ENCODE measurements at regions not wholly inside any gene's neighbourhood (a gene's known extent, or its start where the extent isn't known, plus 50 kb on each side); places are given as distances from the start of the nearest gene placed in this dataset.

DNA sequence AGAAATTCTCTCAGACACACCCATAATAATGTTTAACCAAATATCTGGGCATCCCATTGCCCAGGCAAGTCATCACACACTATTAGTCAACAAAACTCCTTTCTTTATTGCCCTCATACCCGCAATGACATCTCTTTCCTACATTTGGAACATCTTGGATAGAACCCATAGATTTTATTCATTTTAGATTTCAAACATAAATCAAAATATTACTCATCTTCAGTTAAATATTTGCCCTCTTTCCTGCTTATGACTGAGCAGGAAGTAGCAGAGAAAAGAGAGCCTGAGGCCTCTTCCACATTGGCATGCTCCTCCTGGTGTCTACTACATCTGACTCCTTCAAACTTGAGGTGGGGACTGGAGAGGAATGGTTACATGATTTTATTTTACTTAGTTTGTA lies 592.0 kb downstream of the CHSY3 start:
- DNase-seq (ENCODE audit: extremely low read depth, low read depth): no peak
- TF ChIP-seq, protein P1, sequence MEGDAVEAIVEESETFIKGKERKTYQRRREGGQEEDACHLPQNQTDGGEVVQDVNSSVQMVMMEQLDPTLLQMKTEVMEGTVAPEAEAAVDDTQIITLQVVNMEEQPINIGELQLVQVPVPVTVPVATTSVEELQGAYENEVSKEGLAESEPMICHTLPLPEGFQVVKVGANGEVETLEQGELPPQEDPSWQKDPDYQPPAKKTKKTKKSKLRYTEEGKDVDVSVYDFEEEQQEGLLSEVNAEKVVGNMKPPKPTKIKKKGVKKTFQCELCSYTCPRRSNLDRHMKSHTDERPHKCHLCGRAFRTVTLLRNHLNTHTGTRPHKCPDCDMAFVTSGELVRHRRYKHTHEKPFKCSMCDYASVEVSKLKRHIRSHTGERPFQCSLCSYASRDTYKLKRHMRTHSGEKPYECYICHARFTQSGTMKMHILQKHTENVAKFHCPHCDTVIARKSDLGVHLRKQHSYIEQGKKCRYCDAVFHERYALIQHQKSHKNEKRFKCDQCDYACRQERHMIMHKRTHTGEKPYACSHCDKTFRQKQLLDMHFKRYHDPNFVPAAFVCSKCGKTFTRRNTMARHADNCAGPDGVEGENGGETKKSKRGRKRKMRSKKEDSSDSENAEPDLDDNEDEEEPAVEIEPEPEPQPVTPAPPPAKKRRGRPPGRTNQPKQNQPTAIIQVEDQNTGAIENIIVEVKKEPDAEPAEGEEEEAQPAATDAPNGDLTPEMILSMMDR (IDR thresholded peaks at IDR 0.05; ENCODE audit: low read depth, low read length): no peak

DNA sequence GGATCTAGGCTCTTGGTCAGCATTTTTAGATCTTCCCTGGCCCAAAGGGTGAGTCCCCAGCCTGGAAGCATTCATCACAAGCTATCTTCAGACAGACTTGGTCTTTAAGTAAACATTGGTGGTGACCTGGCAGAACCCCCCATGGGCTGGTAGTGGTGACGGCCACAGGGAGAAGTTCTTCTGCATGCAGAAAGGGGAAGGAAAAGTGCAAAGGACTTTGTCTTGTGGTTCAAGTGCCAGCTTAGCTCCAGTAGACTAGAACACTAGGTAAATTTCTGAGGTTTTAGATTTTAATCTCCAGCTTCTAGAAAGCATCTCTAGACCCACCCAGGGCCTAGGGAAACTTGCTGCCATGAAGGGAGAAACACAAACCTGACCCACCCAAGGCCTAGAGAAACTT lies 584.0 kb downstream of the CHSY3 start:
- TF ChIP-seq, protein P1 (IDR thresholded peaks at IDR 0.05; ENCODE audit: low read depth, low read length): no peak

DNA sequence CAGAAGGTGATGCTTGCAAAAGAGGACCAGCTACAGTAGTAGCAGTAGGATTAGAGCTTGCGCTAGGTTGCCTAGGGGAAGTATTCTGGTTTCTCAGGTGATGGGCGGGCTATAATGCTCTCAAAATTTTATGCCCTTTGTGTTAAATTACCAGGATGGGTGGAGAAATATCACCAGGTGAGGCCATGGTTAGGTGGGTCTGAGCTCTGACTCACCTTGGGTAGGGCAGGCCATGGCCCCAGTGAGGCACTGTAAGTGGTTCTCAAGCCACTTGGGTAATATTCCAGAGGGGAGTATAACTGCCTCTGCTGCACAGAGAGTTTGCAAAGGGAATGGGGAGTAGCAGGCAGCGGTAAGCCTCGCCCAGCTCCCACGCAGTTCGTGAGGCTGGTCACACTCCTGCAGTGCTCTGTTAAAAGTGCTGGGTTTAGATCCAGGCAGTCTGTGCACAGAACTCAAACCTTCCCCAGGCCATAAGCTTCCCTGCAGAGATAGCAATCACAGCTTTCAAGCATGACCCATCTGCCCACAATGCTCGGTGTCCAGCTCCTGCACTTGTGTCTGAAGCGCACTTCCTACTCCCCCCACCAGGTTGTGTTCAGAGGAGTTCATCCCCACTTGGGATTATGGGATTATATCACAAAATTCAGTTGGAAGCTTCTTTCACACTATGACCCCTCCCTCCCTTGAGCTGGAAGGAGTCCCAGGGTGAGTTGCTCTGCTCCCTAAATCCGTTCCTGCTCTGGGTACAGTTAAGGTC lies 575.0 kb downstream of the CHSY3 start:
- TF ChIP-seq, protein P1 (IDR thresholded peaks at IDR 0.05; ENCODE audit: low read depth, low read length): no peak
- no peak for DNase-seq (ENCODE audit: extremely low read depth, low read depth)

More for the DNA sequence above, 584.0 kb downstream of the CHSY3 start:
- no peak for DNase-seq (ENCODE audit: extremely low read depth, low read depth)

DNA sequence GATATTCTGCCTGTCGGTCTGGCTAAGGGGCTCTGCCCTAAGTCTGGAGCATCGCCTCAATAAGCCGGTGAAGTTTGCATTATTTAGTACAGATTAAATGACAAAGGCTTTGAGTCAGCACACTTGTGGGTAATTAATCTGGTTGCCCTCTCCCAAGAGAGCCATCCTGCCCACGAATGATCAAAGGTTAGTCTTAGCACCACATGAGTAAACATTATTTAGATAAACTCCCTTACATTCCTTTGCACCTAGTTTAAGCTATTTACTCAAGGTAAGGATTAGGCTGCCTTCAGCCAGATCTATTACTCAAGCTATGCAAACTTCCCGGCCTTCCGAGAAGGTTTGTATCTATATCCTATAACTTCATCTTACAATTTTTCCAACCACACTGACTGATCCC lies 572.1 kb downstream of the CHSY3 start:
- TF ChIP-seq, protein P1 (IDR thresholded peaks at IDR 0.05; ENCODE audit: low read depth, low read length): no peak
- DNase-seq (ENCODE audit: extremely low read depth, low read depth): no peak

DNA sequence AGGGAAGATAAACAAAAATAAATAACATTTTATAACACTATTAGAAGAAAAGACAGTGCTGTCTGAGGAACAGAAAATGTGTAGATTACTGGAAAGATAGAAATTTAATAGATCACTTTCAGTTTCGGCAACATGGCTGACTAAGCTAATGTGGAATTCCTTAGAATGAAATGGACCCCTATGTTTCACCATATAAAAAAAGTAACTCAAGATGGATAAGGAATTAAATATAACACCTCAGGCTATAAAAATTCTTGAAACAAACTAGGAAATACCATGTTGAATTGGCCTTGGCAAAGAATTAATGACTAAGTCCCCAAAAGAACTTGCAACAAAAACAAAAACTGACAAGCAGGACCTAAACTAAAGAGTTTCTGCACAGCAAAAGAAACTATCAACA lies 558.3 kb downstream of the CHSY3 start:
- DNase-seq (ENCODE audit: extremely low read depth, low read depth): no peak
- TF ChIP-seq, protein P1 (IDR thresholded peaks at IDR 0.05; ENCODE audit: low read depth, low read length): no peak

DNA sequence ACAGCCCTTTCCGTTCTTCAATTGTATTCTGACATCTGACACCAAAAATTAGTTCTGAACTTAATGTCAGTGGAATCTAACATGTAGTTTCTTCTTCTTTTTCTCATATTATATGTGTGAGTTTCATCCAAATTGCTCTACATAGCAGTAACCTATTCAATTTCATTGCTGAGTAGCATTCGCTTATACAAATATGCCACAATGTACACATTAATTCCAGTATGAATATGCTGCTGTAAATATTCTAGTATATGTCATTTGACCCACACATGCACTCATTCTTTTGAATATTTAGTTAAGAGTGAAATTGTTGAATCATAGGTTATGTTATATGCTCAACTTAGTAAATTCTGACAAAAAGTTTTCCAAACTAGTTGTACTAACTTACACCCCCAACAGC lies 550.9 kb downstream of the CHSY3 start:
- no peak for DNase-seq (ENCODE audit: extremely low read depth, low read depth)
- TF ChIP-seq, protein P1 (IDR thresholded peaks at IDR 0.05; ENCODE audit: low read depth, low read length): no peak

DNA sequence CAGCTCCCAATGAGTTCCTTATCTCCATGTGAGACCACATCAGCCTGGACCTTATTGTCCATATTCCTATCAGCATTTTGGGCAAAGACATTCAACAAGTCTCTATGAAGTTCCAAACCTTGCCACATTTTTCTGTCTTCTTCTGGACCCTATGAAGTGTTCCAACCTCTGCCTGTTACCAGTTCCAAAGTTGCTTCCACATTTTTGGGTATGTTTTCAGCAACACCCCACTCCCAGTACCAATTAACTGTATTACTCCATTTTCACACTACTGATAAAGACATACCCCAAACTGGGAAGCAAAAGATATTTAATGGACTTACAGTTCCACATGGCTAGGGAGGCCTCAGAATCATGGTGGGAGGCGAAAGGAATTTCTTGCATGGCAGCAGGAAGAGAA lies 548.5 kb downstream of the CHSY3 start:
- TF ChIP-seq, protein P1 (IDR thresholded peaks at IDR 0.05; ENCODE audit: low read depth, low read length): no peak
- DNase-seq (ENCODE audit: extremely low read depth, low read depth): no peak
